AG04450 (cell line): ENCODE measurements at regions not wholly inside any gene's neighbourhood (a gene's known extent, or its start where the extent isn't known, plus 50 kb on each side); places are given as distances from the start of the nearest gene placed in this dataset.

Experiments used
- CTCF ChIA-PET: fragments of 300-600, 350-600 bp; formaldehyde crosslinking; extraction: SDS; loops from one replicate; lab custom pipeline; 2022; ENCODE audit warnings: antibody characterized with exemption, inconsistent platforms; lab: Charles Lee
- POLR2A ChIA-PET: fragments of 350-600 bp; formaldehyde crosslinking; extraction: SDS; loops from one replicate; lab custom pipeline; 2021; ENCODE audit warnings: antibody characterized with exemption, inconsistent platforms; lab: Yijun Ruan, JAX
- DNase-seq: peaks from one replicate; pipeline ENCODE4 v3.0.0-alpha.2; 2011; ENCODE audit warnings: low read depth, low spot score
- H3K27ac ChIP-seq: one replicate; pipeline ENCODE4 v1.5.1; 2012; ENCODE audit warnings: low read depth, low read length, control low read depth
- H3K27me3 ChIP-seq: one replicate; pipeline ENCODE4 v1.6.0; 2012; ENCODE audit warnings: low read length; ENCODE audit not compliant: control insufficient read depth, insufficient read depth
- H3K4me3 ChIP-seq: 2 replicates; pipeline ENCODE4 v1.5.1; 2011; ENCODE audit warnings: mild to moderate bottlenecking, low read depth, low read length, control low read depth
- H3K9me3 ChIP-seq: 2 replicates; pipeline ENCODE4 v1.5.1; 2012; ENCODE audit warnings: low read length; ENCODE audit not compliant: control insufficient read depth, insufficient read depth
- CTCF ChIP-seq: IDR thresholded peaks from 2 replicates; pipeline ENCODE4 v1.5.1; 2011; ENCODE audit warnings: low read depth, low read length, control low read depth, inconsistent platforms

DNA sequence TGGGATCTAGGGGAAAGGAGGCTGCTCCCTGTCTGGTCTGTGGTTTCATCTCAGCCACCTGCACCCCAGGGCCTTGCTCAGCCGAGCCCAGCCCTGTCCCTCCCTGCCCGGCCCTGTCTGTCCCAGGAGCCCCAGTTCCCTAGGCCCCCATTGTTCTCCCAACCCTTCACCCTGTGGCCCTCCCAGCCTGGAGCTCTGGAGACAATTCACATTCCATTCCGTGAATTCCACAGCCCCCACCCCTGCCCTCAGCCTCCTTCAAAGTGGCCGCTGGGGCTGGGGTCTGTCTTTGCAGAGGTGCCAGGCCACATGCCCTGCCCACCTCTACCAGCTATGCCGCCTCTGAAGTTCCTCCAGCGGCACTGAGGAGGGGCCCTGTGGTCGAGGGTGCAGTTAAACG lies 77.9 kb upstream of the WNT11 start:
- peaks cover 40% of the 10 kb centered on the region for H3K27me3 ChIP-seq
- no peaks in the 10 kb centered on the region for H3K9me3 ChIP-seq
- no peak for DNase-seq
- POLR2A ChIA-PET, result no interaction called here
- no peak overlapping the region for H3K27ac ChIP-seq
- no peak overlapping the region for H3K4me3 ChIP-seq
- TF ChIP-seq CTCF, result no peak
- CTCF ChIA-PET, result no interaction called here

- H3K9me3 ChIP-seq, result no peaks in the 10 kb centered on the region
- no peak for TF ChIP-seq CTCF
- H3K4me3 ChIP-seq, result no peak overlapping the region
- H3K27ac ChIP-seq, result no peak overlapping the region
- CTCF ChIA-PET, result no interaction called here
- POLR2A ChIA-PET, result no interaction called here
- no peak for DNase-seq
- H3K27me3 ChIP-seq, result peaks cover 40% of the 10 kb centered on the region
These were observed 76.7 kb upstream of the WNT11 start for GRCh38 chr11:76282811-76283595.

DNA sequence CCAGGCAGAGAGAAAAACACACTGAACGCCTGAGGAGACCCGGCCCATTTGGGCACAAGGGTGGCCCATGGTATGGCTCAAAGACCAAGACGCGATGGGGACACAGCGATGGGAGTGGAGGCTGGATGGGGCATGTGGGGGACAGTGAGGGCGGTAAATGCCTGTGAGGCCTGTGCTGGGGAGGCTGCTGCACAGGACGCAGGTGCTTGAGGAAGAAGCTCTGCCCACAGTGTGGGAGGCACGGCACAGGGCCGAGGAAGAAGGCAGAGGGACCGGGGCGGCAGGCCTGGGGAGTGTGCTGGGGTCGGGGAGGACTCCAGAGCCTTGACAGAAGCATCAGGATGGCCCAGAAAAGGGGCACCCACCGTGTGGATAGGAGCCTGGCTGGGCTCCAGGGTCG lies 75.9 kb upstream of the WNT11 start:
- POLR2A ChIA-PET, result no interaction called here
- DNase-seq, result no peak
- TF ChIP-seq CTCF, result no peak
- Histone ChIP-seq H3K4me3 (no peak overlapping the region), H3K27me3 (peaks cover 41% of the 10 kb centered on the region), H3K27ac (no peak overlapping the region), H3K9me3 (no peaks in the 10 kb centered on the region)
- CTCF ChIA-PET, result no interaction called here

DNA sequence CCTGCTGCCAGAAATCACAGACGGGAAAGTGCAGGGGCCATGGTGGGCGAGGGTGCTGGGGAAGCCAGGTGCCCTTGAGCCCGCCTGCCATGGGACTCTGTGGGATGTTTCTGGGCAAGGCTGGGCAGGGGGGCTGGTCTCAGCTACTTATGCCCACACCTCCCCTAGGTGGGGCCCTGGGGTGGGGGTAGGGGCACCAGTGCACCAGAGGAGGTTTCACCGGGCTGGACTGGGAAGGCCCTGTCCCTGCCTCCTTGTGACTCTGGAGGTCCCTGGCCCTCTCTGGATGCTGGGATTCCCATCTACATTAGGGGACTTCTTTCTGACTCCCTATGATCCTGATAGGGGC lies 75.2 kb upstream of the WNT11 start:
- Histone ChIP-seq H3K9me3 (no peaks in the 10 kb centered on the region), H3K27me3 (peaks cover 41% of the 10 kb centered on the region), H3K4me3 (no peak overlapping the region), H3K27ac (no peak overlapping the region)
- no peak for TF ChIP-seq CTCF
- CTCF ChIA-PET, result no interaction called here
- no peak for DNase-seq
- POLR2A ChIA-PET, result no interaction called here

- Histone ChIP-seq H3K27me3 (peaks cover 41% of the 10 kb centered on the region), H3K4me3 (no peak overlapping the region), H3K9me3 (no peaks in the 10 kb centered on the region), H3K27ac (no peak overlapping the region)
- POLR2A ChIA-PET, result no interaction called here
- CTCF ChIA-PET, result no interaction called here
- TF ChIP-seq CTCF, result no peak
- no peak for DNase-seq
These were observed 74.7 kb upstream of the WNT11 start for GRCh38 chr11:76280882-76281557.
